ENCODE measurements at regions not wholly inside any gene's neighbourhood (a gene's known extent, or its start where the extent isn't known, plus 50 kb on each side); places are given as distances from the start of the nearest gene placed in this dataset.

- H3K9me1 ChIP-seq (ENCODE audit: insufficient read depth, low read length): peaks cover 6% of the 10 kb centered on the region
- H3K9ac ChIP-seq (ENCODE audit: low read depth, low read length): no peak overlapping the region
- peak overlapping the region; percentile 32; the same call in 1 of the 2 replicates for H3K18ac ChIP-seq (ENCODE audit: low read depth, low read length)
- in situ Hi-C loops (cut with MboI; ENCODE audit: low sequenced_read_pairs) (no loop called here), intact Hi-C loops (cut with micrococcal nuclease) (no loop called here), dilution Hi-C loops (cut with HindIII; ENCODE audit: low sequenced_read_pairs, unreplicated experiment) (no loop called here)
- no peak overlapping the region for H3K14ac ChIP-seq (replicated peaks; ENCODE audit: low read depth, low read length)
- 40% methylated on average over 1 of the region's 5 CpGs; no CpG with 5 or more reads in 1 of the 2 experiments for WGBS, 2 experiments (ENCODE audit: extremely low coverage in 2 of 2, insufficient read length in 1 of 2)
- no peak overlapping the region; the same call in 1 of the 2 replicates for H2BK120ac ChIP-seq (ENCODE audit: low read depth, low read length)
- no peak overlapping the region for H2BK5ac ChIP-seq (ENCODE audit: low read depth, low read length, poor library complexity, severe bottlenecking)
- H3K4me3 ChIP-seq (ENCODE audit: insufficient read depth, low read depth, low read length): no peak overlapping the region
- H3K23ac ChIP-seq (ENCODE audit: low read depth, low read length): no peak overlapping the region
- 0 out of 2 replicates have a peak overlapping the region, but pooled peaks have one; percentile 13 for H3K4ac ChIP-seq (ENCODE audit: low read depth, low read length)
- peaks cover 0 to 6% of the 10 kb centered on the region in 2 experiments; a peak in 1 of 4 replicates for H3K79me1 ChIP-seq (ENCODE audit: low read depth in 1 of 2, low read length in 2 of 2)
- H4K20me1 ChIP-seq (ENCODE audit: insufficient read depth, low read length): no peaks in the 10 kb centered on the region
- H3K4me2 ChIP-seq (ENCODE audit: low read depth, low read length): no peak overlapping the region
- H2BK20ac ChIP-seq (ENCODE audit: low read depth, low read length): no peak overlapping the region
- H2AK5ac ChIP-seq (ENCODE audit: low read depth, low read length): no peak overlapping the region
- ATAC-seq (ENCODE audit: low read depth) (no peak), DNase-seq (no peak)
- TF ChIP-seq CTCF (conservative IDR thresholded peaks at IDR 0.05; ENCODE audit: low read depth, low read length) (no peak), CHD1 (IDR thresholded peaks at IDR 0.05; ENCODE audit: low read depth, low read length) (no peak), RCOR1 (IDR thresholded peaks at IDR 0.05; ENCODE audit: insufficient replicate concordance, low read length) (no peak), USF2 (IDR thresholded peaks at IDR 0.05; ENCODE audit: low read depth, low read length) (no peak), BHLHE40 (IDR thresholded peaks at IDR 0.05; ENCODE audit: low read depth, low read length) (no peak)
- H3K4me1 ChIP-seq (ENCODE audit: control insufficient read depth, insufficient read depth, low read length): peaks cover 12% of the 10 kb centered on the region
- no peaks in the 10 kb centered on the region for H3K36me3 ChIP-seq (ENCODE audit: control insufficient read depth, insufficient read depth, low read length)
- H2AK9ac ChIP-seq (replicated peaks; ENCODE audit: low read depth, low read length, poor library complexity): no peak overlapping the region
- H3K27ac ChIP-seq (ENCODE audit: insufficient read depth, low read length): no peak overlapping the region
- POLR2A ChIA-PET (ENCODE audit: unreplicated experiment): no interaction called here
- H3K27me3 ChIP-seq (ENCODE audit: control insufficient read depth, insufficient read depth, low read length): no peaks in the 10 kb centered on the region
- H4K91ac ChIP-seq (ENCODE audit: insufficient read depth, low read depth, low read length): no peak overlapping the region
- H3K9me3 ChIP-seq (ENCODE audit: control insufficient read depth, insufficient read depth, low read length): no peaks in the 10 kb centered on the region
- H4K5ac ChIP-seq (ENCODE audit: low read depth, low read length): no peak overlapping the region
- H2AFZ ChIP-seq (replicated peaks; ENCODE audit: low read length, poor library complexity): no peak overlapping the region
- CTCF ChIA-PET: no interaction called here
- BruUV-seq (replicated peaks): no TSS peak
- no peak overlapping the region for H4K8ac ChIP-seq (ENCODE audit: low read depth in 2 of 2, low read length in 2 of 2)
- no peak overlapping the region for H3K56ac ChIP-seq (ENCODE audit: extremely low read depth, insufficient read depth, low read length)
- H2BK15ac ChIP-seq (ENCODE audit: low read depth, low read length): 0 out of 3 replicates have a peak overlapping the region, but pooled peaks have one; percentile 44
These were observed 70.3 kb upstream of the COL5A2 start for GRCh38 chr2:189249901-189250300.

All from IMR-90 (cell line).